ENCODE measurements at regions not wholly inside any gene's neighbourhood (a gene's known extent, or its start where the extent isn't known, plus 50 kb on each side); places are given as distances from the start of the nearest gene placed in this dataset.

- TF ChIP-seq EZH2phosphoT487 (IDR thresholded peaks at IDR 0.05; ENCODE audit: borderline replicate concordance, low read length) (no peak), CTCF (IDR thresholded peaks at IDR 0.05; ENCODE audit: low read depth, low read length, poor library complexity, severe bottlenecking) (no peak)
Observed at GRCh38 chr6:145063091-145063490, 672.2 kb downstream of the EPM2A start.
